CD4-positive, CD25-positive, alpha-beta regulatory T cell (primary cell): ENCODE measurements at regions not wholly inside any gene's neighbourhood (a gene's known extent, or its start where the extent isn't known, plus 50 kb on each side); places are given as distances from the start of the nearest gene placed in this dataset.

Source experiments
- ATAC-seq, 2 donors: fragments of 150-1000 bp; cut with Tn5 transposase; one replicate each; pipeline ENCODE4 v1.10.0; 2021; ENCODE audit warnings: low read depth in 2 of 2, moderate number of reproducible peaks in 2 of 2, moderate library complexity in 1 of 2
- DNase-seq, 3 donors: peaks; one replicate each; pipeline versions ENCODE4 v3.0.0 to v3.0.0-alpha.2; 2012 to 2022; ENCODE audit warnings: mixed read lengths in 1 of 3
- H3K27ac ChIP-seq: one replicate; pipeline ENCODE4 v1.7.0; 2013; ENCODE audit warnings: mild to moderate bottlenecking, low read length; ENCODE audit not compliant: insufficient read depth, poor library complexity, severe bottlenecking
- H3K27me3 ChIP-seq: one replicate; pipeline ENCODE4 v1.7.0; 2013; ENCODE audit warnings: low read length; ENCODE audit not compliant: control insufficient read depth, insufficient read depth
- H3K36me3 ChIP-seq: one replicate; pipeline ENCODE4 v1.7.0; 2013; ENCODE audit warnings: mild to moderate bottlenecking, low read length, moderate library complexity; ENCODE audit not compliant: control insufficient read depth, insufficient read depth
- H3K4me1 ChIP-seq: 2 replicates; pipeline ENCODE4 v1.7.0; 2013; ENCODE audit warnings: mild to moderate bottlenecking, low read length; ENCODE audit not compliant: insufficient read depth, control insufficient read depth, poor library complexity, severe bottlenecking
- H3K4me3 ChIP-seq: one replicate; pipeline ENCODE4 v1.7.0; 2013; ENCODE audit warnings: low read depth, mild to moderate bottlenecking, low read length, moderate library complexity
- H3K9me3 ChIP-seq, 2 experiments: 1 replicate in 1 of 2; 2 replicates in 1 of 2; pipeline ENCODE4 v1.7.0; 2013; ENCODE audit warnings: low read length in 2 of 2, mild to moderate bottlenecking in 1 of 2, moderate library complexity in 1 of 2; ENCODE audit not compliant: control insufficient read depth in 2 of 2
- H3K27ac Mint-ChIP-seq, 3 donors: one replicate each; pipeline ENCODE4 v1.8.0; 2020 to 2022; ENCODE audit warnings: mild to moderate bottlenecking in 3 of 3, mixed read lengths in 3 of 3, moderate library complexity in 2 of 3
- H3K27me3 Mint-ChIP-seq: one replicate; pipeline ENCODE4 v1.8.0; 2022; ENCODE audit warnings: mild to moderate bottlenecking, mixed read lengths
- H3K36me3 Mint-ChIP-seq: one replicate; pipeline ENCODE4 v1.8.0; 2020; ENCODE audit warnings: mixed read lengths
- H3K4me1 Mint-ChIP-seq, 4 donors: one replicate each; pipeline ENCODE4 v1.8.0; 2020 to 2022; ENCODE audit warnings: mixed read lengths in 4 of 4, mild to moderate bottlenecking in 1 of 4
- H3K4me3 Mint-ChIP-seq, 4 donors: one replicate each; pipeline ENCODE4 v1.8.0; 2020 to 2022; ENCODE audit warnings: mild to moderate bottlenecking in 4 of 4, mixed read lengths in 4 of 4, moderate library complexity in 3 of 4
- H3K9me3 Mint-ChIP-seq, 7 donors: one replicate each; pipeline ENCODE4 v1.8.0; 2020 to 2022; ENCODE audit warnings: mixed read lengths in 7 of 7, mild to moderate bottlenecking in 3 of 7, moderate library complexity in 2 of 7

GRCh38 chr2:220503431-220503830 lies 876.0 kb downstream of the SLC4A3 start:
- peaks cover 4% of the 10 kb centered on the region for H3K27me3 Mint-ChIP-seq
- Histone ChIP-seq H3K4me3 (no peak overlapping the region), H3K27me3 (no peaks in the 10 kb centered on the region), H3K36me3 (no peaks in the 10 kb centered on the region), H3K4me1 (no peaks in the 10 kb centered on the region), H3K27ac (no peak overlapping the region), H3K9me3 (no peaks in the 10 kb centered on the region)
- peaks cover 0 to 5% (median 0%) of the 10 kb centered on the region in 7 donors for H3K9me3 Mint-ChIP-seq
- no peak overlapping the region for H3K4me3 Mint-ChIP-seq
- ATAC-seq = no peak
- DNase-seq = no peak
- H3K27ac Mint-ChIP-seq = no peak overlapping the region
- no peaks in the 10 kb centered on the region for H3K36me3 Mint-ChIP-seq
- no peaks in the 10 kb centered on the region for H3K4me1 Mint-ChIP-seq

GRCh38 chr2:220504938-220505503 lies 877.6 kb downstream of the SLC4A3 start:
- Histone ChIP-seq H3K27ac (no peak overlapping the region), H3K4me3 (no peak overlapping the region), H3K27me3 (no peaks in the 10 kb centered on the region), H3K9me3 (no peaks in the 10 kb centered on the region), H3K4me1 (no peaks in the 10 kb centered on the region), H3K36me3 (no peaks in the 10 kb centered on the region)
- Mint-ChIP-seq H3K27ac (no peak overlapping the region), H3K4me1 (no peaks in the 10 kb centered on the region), H3K27me3 (peaks cover 4% of the 10 kb centered on the region), H3K9me3 (peaks cover 0 to 5% (median 0%) of the 10 kb centered on the region in 7 donors), H3K4me3 (no peak overlapping the region), H3K36me3 (no peaks in the 10 kb centered on the region)
- DNase-seq = no peak
- no peak for ATAC-seq

DNA sequence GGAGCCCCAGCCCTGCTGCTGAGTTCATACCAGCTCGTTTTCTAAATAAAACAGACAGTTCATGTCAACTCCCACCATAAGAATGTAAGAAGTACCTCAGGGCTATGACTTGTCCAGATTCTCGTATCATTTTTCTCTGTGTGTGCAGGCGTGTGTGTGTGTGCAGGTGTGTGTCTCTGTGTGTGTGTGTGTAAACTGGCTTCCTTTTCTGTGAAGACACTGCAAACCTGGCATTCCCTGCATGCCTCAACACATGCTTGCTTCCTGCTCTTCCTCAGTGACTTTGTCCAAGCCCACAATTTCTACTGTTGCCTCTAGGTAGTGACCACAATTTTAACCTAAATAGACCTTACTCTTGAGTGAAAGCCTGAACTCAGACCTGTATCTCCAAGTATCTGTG lies 879.0 kb downstream of the SLC4A3 start:
- Mint-ChIP-seq H3K36me3 (no peaks in the 10 kb centered on the region), H3K9me3 (peaks cover 0 to 5% (median 0%) of the 10 kb centered on the region in 7 donors), H3K4me3 (no peak overlapping the region), H3K27me3 (peaks cover 4% of the 10 kb centered on the region), H3K4me1 (no peaks in the 10 kb centered on the region), H3K27ac (no peak overlapping the region)
- DNase-seq = no peak
- no peak overlapping the region for H3K4me3 ChIP-seq
- no peaks in the 10 kb centered on the region for H3K4me1 ChIP-seq
- no peaks in the 10 kb centered on the region for H3K36me3 ChIP-seq
- H3K27ac ChIP-seq = no peak overlapping the region
- ATAC-seq = no peak
- no peaks in the 10 kb centered on the region for H3K9me3 ChIP-seq
- no peaks in the 10 kb centered on the region for H3K27me3 ChIP-seq

GRCh38 chr2:220509096-220509757 lies 881.8 kb downstream of the SLC4A3 start:
- no peaks in the 10 kb centered on the region for H3K4me1 ChIP-seq
- Mint-ChIP-seq H3K9me3 (no peaks in the 10 kb centered on the region), H3K27me3 (no peaks in the 10 kb centered on the region), H3K27ac (no peak overlapping the region), H3K4me3 (no peak overlapping the region), H3K4me1 (no peaks in the 10 kb centered on the region), H3K36me3 (no peaks in the 10 kb centered on the region)
- H3K27me3 ChIP-seq = no peaks in the 10 kb centered on the region
- no peaks in the 10 kb centered on the region for H3K36me3 ChIP-seq
- H3K27ac ChIP-seq = no peak overlapping the region
- no peak overlapping the region for H3K4me3 ChIP-seq
- ATAC-seq = no peak
- H3K9me3 ChIP-seq = no peaks in the 10 kb centered on the region
- no peak for DNase-seq

GRCh38 chr2:220509966-220510365 lies 882.5 kb downstream of the SLC4A3 start:
- no peaks in the 10 kb centered on the region for H3K27me3 Mint-ChIP-seq
- H3K9me3 Mint-ChIP-seq = peaks cover 0 to under 1% (median 0%) of the 10 kb centered on the region in 7 donors
- DNase-seq = no peak
- no peak overlapping the region for H3K27ac Mint-ChIP-seq
- Histone ChIP-seq H3K9me3 (no peaks in the 10 kb centered on the region), H3K27ac (no peak overlapping the region), H3K27me3 (no peaks in the 10 kb centered on the region), H3K4me3 (no peak overlapping the region), H3K36me3 (no peaks in the 10 kb centered on the region), H3K4me1 (no peaks in the 10 kb centered on the region)
- no peaks in the 10 kb centered on the region for H3K4me1 Mint-ChIP-seq
- no peak overlapping the region for H3K4me3 Mint-ChIP-seq
- H3K36me3 Mint-ChIP-seq = no peaks in the 10 kb centered on the region
- no peak for ATAC-seq

DNA sequence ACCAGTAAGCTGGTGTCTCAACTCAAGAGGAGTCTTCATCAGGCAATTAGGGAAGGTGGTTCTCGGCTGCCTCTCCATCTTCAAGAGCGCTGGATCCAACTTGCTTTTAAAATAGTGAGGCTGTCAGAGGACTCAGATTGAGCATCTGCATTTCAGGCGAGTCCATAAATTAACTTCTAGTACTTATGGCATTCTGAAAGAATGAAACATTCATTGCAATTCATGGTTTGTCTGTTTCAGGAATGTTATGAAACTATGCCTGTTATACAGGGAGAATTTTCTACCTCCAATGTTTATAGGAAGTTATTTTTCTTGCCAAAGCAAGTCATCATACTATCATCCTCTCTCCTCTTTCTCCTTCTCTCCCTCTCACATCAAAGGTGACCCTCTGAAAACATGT lies 883.2 kb downstream of the SLC4A3 start:
- H3K27ac ChIP-seq = no peak overlapping the region
- no peak overlapping the region for H3K4me3 ChIP-seq
- H3K9me3 ChIP-seq = no peaks in the 10 kb centered on the region
- H3K4me1 Mint-ChIP-seq = no peaks in the 10 kb centered on the region
- ATAC-seq (no peak), DNase-seq (no peak)
- no peak overlapping the region for H3K27ac Mint-ChIP-seq
- H3K27me3 Mint-ChIP-seq = no peaks in the 10 kb centered on the region
- H3K4me1 ChIP-seq = no peaks in the 10 kb centered on the region
- H3K36me3 Mint-ChIP-seq = no peaks in the 10 kb centered on the region
- no peaks in the 10 kb centered on the region for H3K36me3 ChIP-seq
- H3K27me3 ChIP-seq = no peaks in the 10 kb centered on the region
- peaks cover 0 to 2% (median 0%) of the 10 kb centered on the region in 7 donors for H3K9me3 Mint-ChIP-seq
- H3K4me3 Mint-ChIP-seq = no peak overlapping the region

DNA sequence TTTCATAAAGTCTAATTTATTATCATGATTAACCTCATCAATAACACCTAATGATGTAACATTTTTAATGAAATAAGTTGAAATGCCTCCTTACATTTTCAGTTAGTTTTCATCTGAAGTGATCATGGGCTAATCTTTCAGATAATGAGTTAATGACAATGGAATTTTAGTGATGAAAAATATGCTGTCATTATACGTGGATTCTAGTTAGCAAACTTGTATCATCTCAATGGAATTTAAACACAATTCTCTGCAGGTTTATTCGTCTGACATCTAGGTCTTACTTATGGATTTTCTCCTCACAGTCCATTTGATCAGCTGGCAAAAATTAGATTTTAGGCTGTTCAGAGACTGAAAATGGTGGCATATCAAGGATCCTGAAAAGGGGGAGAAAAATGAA lies 885.0 kb downstream of the SLC4A3 start:
- H3K9me3 ChIP-seq = no peaks in the 10 kb centered on the region
- peaks cover 0 to 2% (median 0%) of the 10 kb centered on the region in 7 donors for H3K9me3 Mint-ChIP-seq

More for the DNA sequence above, 885.0 kb downstream of the SLC4A3 start:
- no peak overlapping the region for H3K4me3 ChIP-seq
- no peaks in the 10 kb centered on the region for H3K27me3 Mint-ChIP-seq
- H3K27ac ChIP-seq = no peak overlapping the region
- H3K27ac Mint-ChIP-seq = no peak overlapping the region
- no peaks in the 10 kb centered on the region for H3K36me3 ChIP-seq
- ATAC-seq = no peak
- no peaks in the 10 kb centered on the region for H3K27me3 ChIP-seq
- H3K4me1 Mint-ChIP-seq = no peaks in the 10 kb centered on the region
- H3K4me1 ChIP-seq = no peaks in the 10 kb centered on the region
- no peak for DNase-seq
- H3K4me3 Mint-ChIP-seq = no peak overlapping the region
- H3K36me3 Mint-ChIP-seq = no peaks in the 10 kb centered on the region
